Renal pelvis (tissue), 1 donor: ENCODE measurements at regions not wholly inside any gene's neighbourhood (a gene's known extent, or its start where the extent isn't known, plus 50 kb on each side); places are given as distances from the start of the nearest gene placed in this dataset.

Experiments used
- DNase-seq: peaks from one replicate; pipeline ENCODE4 v3.0.0-alpha.2; 2013

DNA sequence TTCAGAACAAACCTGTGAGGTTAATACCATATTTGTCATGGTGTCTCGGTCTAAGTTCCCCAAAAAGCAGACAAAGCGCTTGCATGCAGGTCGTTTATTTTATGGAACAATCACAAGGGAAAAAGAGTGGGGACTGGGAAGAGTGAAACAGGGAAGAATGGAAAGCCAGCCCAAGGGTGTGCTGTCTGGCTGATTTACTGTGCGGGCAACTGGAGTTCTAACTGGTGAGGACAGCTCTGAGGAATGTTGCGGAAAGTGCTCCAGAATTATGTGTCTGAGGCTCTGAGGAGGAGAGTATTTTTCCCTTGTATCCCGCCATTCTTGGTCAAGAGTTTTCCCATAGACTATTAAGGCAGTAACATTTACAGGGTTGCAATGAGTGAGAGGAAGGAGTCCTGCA lies 465.4 kb downstream of the RMST start:
- DNase-seq, result no peak

DNA sequence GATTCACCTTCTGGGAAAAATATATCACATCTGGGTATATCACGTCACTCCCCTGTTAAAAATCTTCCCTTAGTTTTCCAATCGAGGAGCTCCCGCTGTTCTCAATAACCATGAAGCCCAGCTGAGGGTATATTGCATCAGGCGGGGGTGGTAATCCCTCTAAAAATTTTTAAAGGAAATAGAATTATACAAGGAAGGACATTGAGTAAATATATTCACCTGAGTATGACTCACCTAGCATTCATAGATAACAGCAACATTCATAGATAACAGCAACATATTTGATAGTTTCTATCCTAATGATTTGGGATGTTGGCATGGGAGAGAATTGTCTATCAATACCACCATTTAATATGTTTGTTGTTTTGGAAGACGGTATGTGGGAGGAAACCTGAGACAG lies 473.6 kb downstream of the RMST start:
- DNase-seq, result no peak

DNA sequence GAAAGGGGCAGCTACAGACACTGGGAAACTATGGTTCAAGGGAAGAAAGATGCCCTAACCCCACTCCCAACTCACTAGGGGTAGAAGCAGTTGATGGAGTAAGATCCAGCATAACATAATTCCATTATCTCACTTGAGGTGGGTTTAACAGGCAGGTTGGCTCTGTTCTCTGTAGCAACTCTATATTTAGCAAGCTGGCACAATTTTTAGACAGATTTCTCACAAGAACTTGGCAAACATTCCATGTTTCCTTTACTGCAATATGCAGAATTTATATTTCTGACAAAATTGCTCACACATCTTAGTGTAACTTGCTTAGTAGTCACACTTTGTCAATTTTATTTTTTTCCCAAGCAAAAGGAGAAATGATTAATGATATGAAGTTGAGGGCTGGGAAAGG lies 475.4 kb downstream of the RMST start:
- DNase-seq, result no peak

DNA sequence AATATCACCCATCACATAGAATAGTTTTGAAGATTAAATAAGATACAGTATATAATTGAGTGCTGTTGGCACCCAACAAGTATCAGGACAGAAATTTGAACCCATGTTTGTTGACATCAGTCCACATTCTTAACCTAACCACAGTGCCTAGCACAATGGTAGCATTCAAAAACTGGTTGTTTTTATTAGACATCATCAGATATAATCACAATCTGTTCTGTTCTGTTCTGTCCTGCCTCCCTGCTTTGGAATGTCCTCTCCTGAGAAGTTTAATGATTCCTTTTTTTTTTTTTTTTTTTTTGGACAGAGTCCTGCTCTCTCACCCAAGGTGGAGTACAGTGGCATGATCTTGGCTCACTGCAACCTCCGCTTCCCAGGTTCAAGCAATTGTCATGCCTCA lies 476.6 kb downstream of the RMST start:
- DNase-seq, result no peak

DNA sequence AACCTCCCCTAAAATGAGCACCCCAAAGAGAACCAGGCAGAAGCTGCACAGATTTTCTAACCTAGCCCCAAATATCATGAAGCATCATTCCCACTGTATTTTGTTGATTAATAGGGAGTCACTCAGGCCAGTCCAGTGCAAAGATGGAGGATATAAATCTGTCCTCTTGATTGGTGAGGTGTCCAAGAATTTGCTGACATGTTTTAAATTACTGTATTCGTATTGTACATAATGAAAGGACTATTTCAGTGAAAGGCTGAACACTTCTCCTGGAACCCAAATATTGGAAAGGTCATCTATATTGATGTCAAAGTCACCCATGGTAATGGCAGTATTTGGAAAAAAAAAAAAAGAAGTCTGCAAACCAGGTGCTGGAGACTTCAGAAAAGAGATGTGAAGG lies 477.5 kb downstream of the RMST start:
- DNase-seq, result no peak

DNA sequence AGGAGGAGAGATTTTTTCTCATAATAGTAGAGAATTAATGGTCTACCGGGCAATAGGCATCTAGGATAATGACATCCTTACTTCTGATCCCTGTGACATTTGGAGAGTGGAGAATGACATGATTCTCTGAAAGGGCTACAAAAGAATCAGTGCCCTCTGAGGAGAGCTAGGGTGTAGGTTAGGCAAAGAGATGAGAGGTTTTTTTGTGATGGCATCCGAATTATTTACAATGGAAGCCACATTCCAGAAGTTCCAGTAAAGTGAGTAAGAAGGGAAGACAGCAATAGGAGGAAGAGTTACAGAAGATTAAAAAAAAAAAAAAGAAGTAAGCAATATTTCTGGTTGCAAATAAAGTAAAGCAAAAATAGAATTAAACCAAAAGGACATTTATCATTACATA lies 478.0 kb downstream of the RMST start:
- no peak for DNase-seq

DNA sequence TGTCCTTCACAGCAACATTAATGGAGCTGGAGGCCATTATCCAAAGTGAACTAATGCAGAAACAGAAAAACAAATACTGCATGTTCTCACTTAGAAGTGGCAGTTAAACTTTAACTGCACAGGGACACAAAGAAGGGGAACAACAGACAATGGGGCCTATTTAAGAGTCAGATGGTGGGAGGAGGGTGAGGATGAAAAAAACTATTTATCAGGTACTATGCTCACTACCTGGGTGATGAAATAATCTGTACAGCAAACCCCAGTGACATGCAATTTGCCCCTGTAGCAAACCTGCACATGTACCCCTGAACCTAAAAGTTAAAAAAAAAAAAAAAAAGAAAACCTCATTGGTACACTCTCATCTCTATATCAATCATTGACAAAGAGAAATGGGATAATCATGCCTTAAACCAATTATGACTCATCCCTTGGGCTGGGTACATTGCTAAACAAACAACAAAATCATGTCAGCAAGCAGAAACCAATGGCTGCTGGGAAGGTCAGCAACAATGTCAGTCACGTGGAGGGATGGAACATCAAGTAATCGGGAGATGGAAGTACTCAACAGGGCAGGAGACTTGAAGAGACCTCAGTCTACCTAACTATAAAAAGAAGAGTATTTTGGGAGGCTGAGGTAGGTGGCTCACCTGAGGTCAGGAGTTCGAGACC lies 479.2 kb downstream of the RMST start:
- DNase-seq, result no peak

DNA sequence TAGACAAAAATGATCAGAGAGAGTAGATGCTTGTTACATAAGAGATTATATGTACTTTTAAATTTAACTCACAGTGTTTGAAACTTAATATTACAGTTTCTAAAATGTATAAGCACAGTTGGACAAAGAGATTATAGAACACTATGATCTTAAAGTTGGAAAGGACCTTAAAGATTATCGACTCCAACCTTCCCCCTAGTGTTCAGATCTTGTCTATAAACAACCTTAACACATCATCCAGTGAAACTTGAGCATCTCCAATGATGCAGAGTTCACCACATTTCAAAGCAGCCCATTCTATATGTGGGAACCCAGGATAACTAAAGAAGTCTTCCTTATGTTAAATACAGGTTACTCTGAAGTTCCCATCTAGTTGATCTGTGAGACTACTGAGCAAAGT lies 480.8 kb downstream of the RMST start:
- DNase-seq, result no peak

DNA sequence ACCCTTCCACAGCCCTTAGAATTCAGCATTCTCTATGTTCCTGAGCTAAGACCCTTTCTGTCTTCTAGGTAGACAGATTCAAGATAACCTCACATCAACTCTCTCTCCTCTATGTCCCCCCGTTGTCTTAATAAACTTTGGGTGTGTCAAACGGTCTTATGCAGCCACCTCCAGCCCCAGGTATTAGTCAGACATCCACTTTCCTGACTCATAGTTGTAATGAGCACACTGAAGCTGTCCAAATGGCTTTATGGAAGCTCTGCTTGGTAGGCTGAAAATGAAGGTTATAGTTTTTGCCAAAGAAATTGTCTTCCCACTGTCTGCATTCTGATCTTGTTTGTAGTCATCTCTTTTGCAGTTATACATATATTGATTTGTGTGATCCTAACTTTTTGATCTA lies 482.0 kb downstream of the RMST start:
- DNase-seq, result no peak

DNA sequence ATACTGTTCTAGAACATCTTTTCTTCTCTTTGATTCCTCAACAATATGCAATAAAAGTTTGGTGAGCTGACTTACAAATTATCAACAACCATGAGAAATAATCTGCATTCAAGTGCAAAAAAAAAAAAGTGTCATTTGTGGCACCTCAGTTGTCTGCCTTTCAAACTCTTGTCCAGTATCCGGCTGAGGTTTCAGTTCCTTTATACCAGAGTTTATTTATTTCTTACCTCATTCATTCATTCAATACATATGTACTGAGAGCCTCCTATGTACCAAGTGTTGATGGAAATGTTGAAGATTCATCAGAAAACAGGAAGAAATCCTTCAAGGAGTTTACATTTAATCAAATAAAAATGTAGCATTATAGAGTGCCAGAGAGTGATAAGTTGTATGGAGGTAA lies 484.1 kb downstream of the RMST start:
- DNase-seq, result no peak

DNA sequence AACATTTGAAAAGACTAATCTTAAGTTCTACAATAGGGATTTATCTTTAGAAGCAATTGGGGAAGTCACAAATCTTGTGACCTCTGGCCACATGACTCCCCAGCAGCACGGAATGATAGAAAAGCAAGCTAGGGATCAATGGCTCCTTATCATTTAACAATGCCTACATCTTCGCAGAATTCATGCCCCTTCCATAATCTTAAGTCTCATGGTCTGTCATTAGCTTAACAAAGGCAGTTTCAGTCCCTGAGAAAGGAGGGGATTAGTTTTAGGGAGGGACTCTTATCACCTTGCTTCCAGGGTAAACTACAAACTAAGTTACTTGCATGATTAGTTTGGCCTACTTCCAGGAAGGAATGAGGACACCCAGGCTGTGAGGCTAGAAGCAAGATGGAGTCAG lies 486.0 kb downstream of the RMST start:
- no peak for DNase-seq

DNA sequence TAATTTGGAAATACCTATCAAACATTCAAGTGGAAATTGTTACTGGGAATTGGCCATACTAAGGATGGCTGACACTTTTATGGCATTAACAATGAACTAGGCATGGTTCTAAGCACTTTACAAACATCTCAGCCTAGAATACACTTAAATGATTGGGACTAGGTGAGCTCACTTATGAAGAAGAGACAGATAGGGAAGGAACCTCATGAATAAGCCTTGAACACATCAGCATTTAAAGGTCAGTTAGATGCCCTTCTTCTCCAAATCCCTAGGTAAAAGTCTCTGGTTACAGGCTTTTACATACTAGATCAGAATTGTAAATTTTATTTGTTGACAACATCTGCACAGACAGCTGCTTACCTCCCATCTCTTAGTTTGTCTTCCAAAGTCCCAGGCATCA lies 488.6 kb downstream of the RMST start:
- DNase-seq, result no peak

DNA sequence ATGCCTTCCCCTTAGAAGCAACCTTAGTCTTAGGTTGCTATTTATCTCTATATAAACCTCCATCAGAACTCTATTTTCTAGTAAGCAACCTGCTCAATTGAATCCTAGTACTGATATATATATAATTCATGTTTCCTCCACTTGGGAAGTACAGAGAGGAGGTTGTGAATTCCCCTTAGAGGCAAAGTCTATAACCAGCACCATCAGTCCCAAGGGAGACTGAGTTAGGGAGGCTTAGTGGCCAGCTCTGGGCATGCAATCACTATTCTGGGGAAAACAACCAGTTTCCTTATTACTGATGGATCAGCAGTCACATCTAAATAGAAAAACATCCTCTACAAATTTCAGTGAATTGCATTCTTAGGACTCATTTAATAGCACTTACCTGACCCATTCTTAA lies 489.1 kb downstream of the RMST start:
- DNase-seq, result no peak

DNA sequence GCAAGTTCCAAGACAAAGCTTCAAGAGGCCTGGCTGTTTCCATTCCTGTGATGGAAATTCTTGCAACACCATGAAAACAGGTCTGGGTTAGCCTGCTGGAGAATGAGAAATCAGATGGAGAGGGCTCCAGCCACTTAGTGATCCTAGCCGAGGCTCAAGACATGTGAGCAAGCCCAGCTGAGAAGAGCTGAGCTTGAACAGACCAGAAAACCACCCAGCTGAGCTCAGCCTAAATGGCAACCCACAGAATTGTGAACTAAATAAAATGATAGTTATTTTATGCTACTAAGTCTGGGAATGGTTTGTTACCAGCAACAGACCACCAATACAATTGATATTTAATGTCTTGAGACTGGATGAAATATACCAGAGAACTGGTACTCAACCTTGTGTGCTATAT lies 494.5 kb downstream of the RMST start:
- no peak for DNase-seq

DNA sequence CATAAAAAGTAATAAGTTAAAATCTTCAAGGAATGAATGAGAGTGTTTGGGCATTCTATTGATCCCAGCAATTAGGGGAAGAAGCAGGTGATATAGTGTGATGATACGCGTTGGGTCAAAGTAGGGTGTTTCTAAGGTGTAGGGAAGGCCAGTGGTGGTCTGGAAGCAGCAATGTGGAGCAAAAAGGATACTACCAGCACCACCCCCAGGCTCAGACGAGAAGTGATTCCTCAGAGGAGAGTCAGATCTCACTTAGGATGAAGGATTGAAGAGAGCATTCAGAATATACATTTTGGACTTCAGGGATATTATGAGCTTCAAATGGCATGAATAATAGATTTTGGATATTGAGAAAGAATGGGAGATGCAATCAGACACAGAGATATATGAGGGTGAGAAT lies 497.6 kb downstream of the RMST start:
- no peak for DNase-seq

DNA sequence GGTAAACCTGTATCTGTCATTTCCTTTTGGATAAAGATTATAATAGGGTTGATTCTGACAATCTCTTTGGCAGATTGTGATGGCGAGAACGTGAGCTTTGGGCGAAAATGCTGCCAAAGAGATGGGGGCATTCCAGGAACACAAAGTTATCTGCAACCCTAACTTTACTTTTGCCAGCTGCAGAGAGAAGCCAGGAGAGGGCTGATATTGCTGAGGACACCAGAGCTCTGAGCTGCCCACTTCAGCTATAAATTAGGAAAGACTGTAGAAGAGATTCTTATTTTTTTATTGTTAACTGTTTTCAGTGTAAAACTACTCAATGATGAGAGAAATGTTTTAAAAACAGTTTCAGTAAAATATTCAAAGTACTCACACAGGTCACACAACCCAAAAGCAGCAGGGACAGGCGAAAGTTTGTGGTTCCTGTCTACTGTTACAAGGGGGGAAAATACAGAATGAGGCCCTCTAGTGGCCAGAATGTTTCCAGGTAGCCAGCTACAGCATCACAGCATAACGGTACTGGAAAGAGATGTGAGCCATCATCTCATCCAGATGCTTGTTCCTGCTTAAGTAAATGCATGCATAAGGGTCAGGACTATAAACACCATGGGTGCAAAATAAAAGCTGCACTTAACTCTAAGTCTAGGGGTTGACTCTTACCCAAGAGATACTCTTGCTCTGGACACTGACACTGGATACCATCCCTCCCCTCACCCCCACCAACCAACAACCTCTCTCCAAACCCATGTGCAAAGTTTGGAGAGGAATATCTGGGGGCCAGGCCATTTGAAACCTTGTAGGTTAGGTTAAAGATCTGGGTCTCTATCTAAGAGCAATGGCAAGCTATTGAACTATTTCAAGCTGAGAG lies 498.4 kb downstream of the RMST start:
- DNase-seq, result peak; percentile 38

DNA sequence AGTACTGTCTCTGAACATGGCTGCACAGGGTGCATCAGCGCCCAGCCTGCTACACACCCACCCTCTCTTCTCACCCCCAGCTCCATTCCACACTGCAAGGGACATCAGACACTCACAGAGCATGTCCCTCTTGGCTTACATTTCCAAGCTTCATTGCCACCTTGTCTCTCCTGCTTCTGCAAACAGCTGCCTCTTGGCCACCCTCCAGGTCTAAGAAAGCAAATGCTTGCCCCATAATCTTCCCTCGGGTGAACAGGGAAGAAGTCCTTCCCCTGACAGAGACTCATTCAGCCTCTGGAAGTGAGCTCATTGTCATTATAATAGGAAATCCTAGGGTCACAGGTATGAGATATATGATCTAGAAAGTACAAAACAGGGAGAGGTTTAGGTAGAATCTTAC lies 505.2 kb downstream of the RMST start:
- DNase-seq, result no peak

DNA sequence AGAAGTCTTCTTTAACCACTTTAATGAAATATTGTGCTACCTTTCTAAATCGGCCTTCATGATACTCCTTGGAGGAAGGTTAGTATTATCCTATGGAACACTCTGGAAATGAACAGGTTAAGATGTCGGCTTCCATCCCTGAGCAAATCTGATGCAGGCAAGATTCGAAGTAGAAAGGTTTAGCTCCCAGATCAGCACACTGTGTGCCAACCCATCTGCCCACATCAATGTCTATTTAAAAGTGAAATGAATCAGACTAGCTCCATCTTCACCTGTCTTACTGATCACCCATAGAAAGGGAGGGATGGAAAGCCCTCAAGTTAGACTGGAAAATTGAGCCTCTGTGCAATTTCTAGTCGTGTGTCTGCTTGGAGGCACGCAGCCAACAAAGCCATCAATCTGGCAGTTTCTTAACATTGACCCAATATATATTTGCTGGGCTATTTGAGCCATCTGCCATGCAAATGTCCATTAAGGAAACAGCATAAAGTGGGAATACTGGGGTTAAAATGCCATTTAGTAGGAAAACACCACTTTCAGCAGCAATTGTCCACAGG lies 506.1 kb downstream of the RMST start:
- DNase-seq, result no peak

DNA sequence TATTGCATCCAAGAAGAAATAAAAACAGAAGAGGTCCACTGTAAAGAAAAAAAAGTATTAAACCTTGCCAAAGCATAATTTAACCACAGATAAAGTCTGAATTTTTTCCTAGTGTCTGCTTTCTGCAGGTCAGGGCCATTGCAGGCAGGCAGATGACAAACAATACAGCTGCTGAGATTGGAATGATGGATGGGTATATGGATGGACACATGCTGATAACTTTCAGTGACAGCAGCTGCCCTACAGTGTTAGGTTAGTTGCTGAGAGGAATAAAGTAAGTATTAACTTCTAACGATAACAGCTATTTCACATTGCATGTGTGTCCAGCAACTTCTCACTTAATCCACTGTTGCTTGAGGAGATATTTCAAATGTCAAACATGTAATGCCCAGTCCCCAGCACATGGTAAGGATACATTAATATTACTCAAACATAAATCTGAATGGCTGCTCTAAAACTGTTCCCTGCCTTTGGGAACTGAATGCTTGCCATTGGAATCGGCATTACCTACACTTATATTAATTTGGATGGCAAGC lies 515.3 kb downstream of the RMST start:
- DNase-seq, result no peak

DNA sequence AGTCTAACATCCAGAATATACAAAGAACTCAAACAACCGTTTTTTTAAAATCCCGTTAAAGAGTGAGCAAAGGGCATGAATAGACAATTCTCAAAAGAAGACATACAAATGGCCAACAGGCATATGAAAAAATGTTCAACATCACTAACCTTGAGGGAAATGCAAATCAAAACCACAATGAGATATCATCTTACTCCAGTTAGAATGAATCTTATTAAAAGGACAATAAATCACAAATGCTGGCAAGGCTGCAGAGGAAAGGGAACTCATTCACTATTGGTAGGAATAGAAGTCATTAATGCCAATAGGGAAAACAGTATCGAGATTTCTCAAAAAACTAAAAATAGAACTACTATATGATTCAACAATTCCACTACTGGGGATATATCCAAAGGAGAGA lies 520.1 kb downstream of the RMST start:
- no peak for DNase-seq

DNA sequence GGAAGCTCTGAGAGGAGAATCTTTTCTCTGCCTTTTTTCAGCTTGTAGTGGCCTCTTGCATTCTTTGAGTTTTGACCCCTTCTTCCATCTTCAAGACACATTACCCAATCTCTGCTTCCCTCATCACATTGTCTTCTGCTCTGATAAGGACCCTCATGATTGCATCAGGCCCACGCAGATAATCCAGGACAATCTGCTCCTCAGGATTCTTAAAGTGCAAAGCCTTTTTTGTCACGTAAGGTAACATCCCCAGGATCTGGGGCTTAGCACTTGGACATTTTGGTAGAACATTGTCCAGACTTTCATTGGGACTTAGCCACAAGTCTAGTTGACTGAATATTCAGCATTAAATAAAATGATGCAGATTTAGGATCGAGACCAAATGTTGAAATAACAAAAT lies 521.2 kb downstream of the RMST start:
- DNase-seq, result no peak

DNA sequence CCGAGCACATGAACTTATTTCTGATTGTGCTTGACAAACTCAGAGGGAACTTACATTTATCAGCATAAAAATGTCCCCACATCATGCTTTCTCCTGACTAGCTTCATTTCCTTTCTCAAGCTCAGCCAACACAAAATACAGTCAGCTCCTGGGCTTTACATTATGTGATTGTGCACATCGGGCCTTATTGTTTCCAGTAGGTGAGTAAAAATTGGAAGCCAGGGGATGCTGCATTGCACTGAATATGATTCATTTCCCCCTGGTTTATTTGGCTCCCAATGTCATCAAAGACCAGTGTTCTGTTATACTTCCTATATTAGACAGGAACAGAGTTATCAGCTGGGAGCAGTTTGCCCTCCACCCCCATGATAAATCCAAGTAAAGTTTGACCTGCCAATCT lies 521.8 kb downstream of the RMST start:
- DNase-seq, result no peak

DNA sequence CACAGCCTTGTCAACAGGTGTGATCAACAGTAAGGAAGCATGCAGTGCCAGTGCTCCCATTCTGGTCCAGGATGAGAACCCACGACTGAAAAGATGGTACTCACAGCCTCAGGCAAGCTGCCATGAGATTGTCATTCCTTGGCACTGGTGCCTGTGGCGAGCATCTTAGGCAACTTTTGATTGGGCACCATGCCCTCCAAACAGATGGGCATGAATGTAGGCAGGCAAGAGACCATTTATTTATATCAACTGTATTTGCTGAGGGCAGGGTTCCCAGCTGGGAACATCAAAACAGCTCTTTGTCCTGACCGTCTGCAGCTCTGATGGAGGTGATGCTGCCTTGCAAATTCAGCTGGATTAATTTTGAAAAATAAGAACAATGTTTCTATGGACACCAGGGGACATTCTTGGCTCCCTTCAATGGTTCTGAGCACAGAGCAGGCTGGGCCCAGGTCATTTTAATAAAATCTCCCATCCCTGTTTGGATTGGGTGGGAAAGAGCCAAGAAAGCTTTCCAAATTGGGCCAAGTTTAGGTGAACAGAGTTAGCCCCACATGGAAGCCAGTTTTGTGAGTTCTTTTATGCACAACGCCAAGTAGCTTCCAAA lies 522.5 kb downstream of the RMST start:
- DNase-seq, result no peak
